SU-DHL-6 (cell line): ENCODE measurements at regions not wholly inside any gene's neighbourhood (a gene's known extent, or its start where the extent isn't known, plus 50 kb on each side); places are given as distances from the start of the nearest gene placed in this dataset.

Source experiments
- H2AFZ ChIP-seq: fragments of 200-600 bp; sonication (generic); 2 replicates; pipeline ENCODE4 v1.6.1; 2014; ENCODE audit warnings: low read depth, mild to moderate bottlenecking, moderate library complexity, mixed read lengths, antibody characterized with exemption, low read length; ENCODE audit not compliant: severe bottlenecking
- H3F3A ChIP-seq: fragments of 200-600 bp; shearing (Covaris generic); 2 replicates; pipeline ENCODE4 v1.6.0; 2016; ENCODE audit warnings: antibody characterized with exemption, mild to moderate bottlenecking; ENCODE audit not compliant: insufficient read depth
- H3K27ac ChIP-seq: fragments of 200-600 bp; sonication (generic); 2 replicates; pipeline ENCODE4 v1.5.1; 2016; ENCODE audit warnings: low read depth, mild to moderate bottlenecking, low read length, moderate library complexity, mixed read lengths
- H3K27me3 ChIP-seq: fragments of 200-600 bp; sonication (generic), shearing (Covaris generic); 2 replicates; pipeline ENCODE4 v1.6.0; 2014; ENCODE audit warnings: mild to moderate bottlenecking, low read length
- H3K36me3 ChIP-seq: fragments of 200-600 bp; sonication (generic); 2 replicates; pipeline ENCODE4 v1.6.1; 2014; ENCODE audit warnings: mild to moderate bottlenecking, low read length, mixed read lengths
- H3K4me2 ChIP-seq: fragments of 300-600, 200-600 bp; shearing (Covaris generic), sonication (generic); 2 replicates; pipeline ENCODE4 v1.6.0; 2014; ENCODE audit warnings: low read length, low read depth, mild to moderate bottlenecking; ENCODE audit not compliant: poor library complexity, severe bottlenecking
- H3K4me3 ChIP-seq: fragments of 200-600 bp; sonication (generic); 2 replicates; pipeline ENCODE4 v1.5.1; 2014; ENCODE audit warnings: antibody characterized with exemption, low read length, mild to moderate bottlenecking, mixed read lengths; ENCODE audit not compliant: insufficient read depth, poor library complexity, severe bottlenecking
- H3K79me2 ChIP-seq: fragments of 200-600 bp; sonication (generic); 2 replicates; pipeline ENCODE4 v1.6.1; 2014; ENCODE audit warnings: mild to moderate bottlenecking, low read length, moderate library complexity; ENCODE audit not compliant: insufficient read depth
- H3K9ac ChIP-seq: fragments of 200-600 bp; sonication (generic); 2 replicates; pipeline ENCODE4 v1.7.0; 2014; ENCODE audit warnings: mild to moderate bottlenecking, low read length
- H3K9me2 ChIP-seq: fragments of 200-600 bp; sonication (generic); replicated peaks from 2 replicates; pipeline ENCODE4 v1.6.1; 2014; ENCODE audit warnings: low read length; ENCODE audit not compliant: insufficient read depth
- H3K9me3 ChIP-seq: fragments of 200-600 bp; sonication (generic); 2 replicates; pipeline ENCODE4 v1.6.1; 2014; ENCODE audit warnings: low read length, mixed read lengths; ENCODE audit not compliant: insufficient read depth
- H4K20me1 ChIP-seq: fragments of 200-600 bp; sonication (generic); 2 replicates; pipeline ENCODE4 v1.6.1; 2014; ENCODE audit warnings: low read depth, mild to moderate bottlenecking, antibody characterized with exemption, low read length, moderate library complexity, mixed read lengths
- EZH2phosphoT487 ChIP-seq: fragments of 200-600 bp; sonication (generic), shearing (Covaris generic); conservative IDR thresholded peaks from 2 replicates; pipeline ENCODE4 v1.6.1; 2018; ENCODE audit warnings: mild to moderate bottlenecking, antibody characterized with exemption, low read length, moderate library complexity, mixed read lengths
- TF ChIP-seq, protein P1 (sequence below): fragments of 200-600 bp; sonication (generic); IDR thresholded peaks from one replicate; pipeline ENCODE4 v1.5.1; 2017; ENCODE audit warnings: antibody characterized with exemption, mild to moderate bottlenecking, low read length, moderate library complexity; ENCODE audit not compliant: insufficient read depth, poor library complexity, severe bottlenecking

- H2AFZ ChIP-seq, result no peak overlapping the region
- no peak overlapping the region for H3K9ac ChIP-seq
- no peaks in the 10 kb centered on the region for H3K27me3 ChIP-seq
- no peaks in the 10 kb centered on the region for H3K9me3 ChIP-seq
- TF ChIP-seq, protein P1, sequence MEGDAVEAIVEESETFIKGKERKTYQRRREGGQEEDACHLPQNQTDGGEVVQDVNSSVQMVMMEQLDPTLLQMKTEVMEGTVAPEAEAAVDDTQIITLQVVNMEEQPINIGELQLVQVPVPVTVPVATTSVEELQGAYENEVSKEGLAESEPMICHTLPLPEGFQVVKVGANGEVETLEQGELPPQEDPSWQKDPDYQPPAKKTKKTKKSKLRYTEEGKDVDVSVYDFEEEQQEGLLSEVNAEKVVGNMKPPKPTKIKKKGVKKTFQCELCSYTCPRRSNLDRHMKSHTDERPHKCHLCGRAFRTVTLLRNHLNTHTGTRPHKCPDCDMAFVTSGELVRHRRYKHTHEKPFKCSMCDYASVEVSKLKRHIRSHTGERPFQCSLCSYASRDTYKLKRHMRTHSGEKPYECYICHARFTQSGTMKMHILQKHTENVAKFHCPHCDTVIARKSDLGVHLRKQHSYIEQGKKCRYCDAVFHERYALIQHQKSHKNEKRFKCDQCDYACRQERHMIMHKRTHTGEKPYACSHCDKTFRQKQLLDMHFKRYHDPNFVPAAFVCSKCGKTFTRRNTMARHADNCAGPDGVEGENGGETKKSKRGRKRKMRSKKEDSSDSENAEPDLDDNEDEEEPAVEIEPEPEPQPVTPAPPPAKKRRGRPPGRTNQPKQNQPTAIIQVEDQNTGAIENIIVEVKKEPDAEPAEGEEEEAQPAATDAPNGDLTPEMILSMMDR, result no peak
- TF ChIP-seq EZH2phosphoT487, result no peak
- no peaks in the 10 kb centered on the region for H3K9me2 ChIP-seq
- H3K36me3 ChIP-seq, result no peaks in the 10 kb centered on the region; the same call in 1 of the 2 replicates
- no peaks in the 10 kb centered on the region for H4K20me1 ChIP-seq
- peaks cover 5% of the 10 kb centered on the region; the same call in 1 of the 2 replicates for H3F3A ChIP-seq
- H3K27ac ChIP-seq, result no peak overlapping the region
- no peak overlapping the region for H3K4me2 ChIP-seq
- no peak overlapping the region for H3K4me3 ChIP-seq
- 0 out of 2 replicates have a peak, but pooled peaks cover 7% of the 10 kb centered on the region for H3K79me2 ChIP-seq
These were observed 173.7 kb downstream of the KLF12 start for GRCh38 chr13:73960474-73960873.

DNA sequence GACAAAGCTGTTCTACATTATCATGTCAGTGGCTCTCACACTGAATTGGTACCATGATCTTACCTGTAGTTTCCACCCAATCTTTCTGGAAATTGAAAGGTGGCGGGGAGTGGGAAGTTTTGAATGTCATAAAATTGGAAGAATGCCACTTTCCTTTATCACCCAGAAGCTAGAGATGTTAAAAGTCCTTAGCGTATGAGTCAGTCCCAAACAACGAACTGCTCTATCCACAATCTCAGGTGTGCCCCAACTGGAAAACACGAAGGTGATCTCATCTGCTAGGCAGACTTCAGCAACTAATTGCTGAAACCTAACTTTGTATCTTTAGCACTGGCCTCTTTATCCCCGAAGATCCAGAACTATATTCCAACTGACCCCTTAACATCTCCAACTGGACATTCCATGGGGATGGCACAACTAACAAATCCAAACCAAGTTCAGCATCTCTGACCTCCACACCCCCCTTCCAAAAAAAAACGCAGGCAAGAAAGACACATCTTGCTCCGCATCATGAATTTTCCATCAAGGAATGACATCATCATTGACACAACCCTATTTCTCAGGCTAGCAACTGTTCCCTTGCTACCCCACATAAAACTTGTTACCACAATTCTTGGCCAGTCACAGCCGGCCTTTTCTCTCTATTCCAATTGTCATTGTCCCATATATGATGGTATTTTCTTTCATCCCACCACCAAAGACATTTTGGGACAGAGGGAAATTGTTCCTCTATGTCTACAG, 175.4 kb downstream of the KLF12 start:
- Histone ChIP-seq H3K36me3 (no peaks in the 10 kb centered on the region; the same call in 1 of the 2 replicates), H3K9me2 (no peaks in the 10 kb centered on the region), H3K27me3 (no peaks in the 10 kb centered on the region), H3K4me3 (no peak overlapping the region), H3K9me3 (no peaks in the 10 kb centered on the region), H4K20me1 (no peaks in the 10 kb centered on the region), H3F3A (peaks cover 13% of the 10 kb centered on the region; the same call in 1 of the 2 replicates), H3K9ac (no peak overlapping the region), H3K27ac (no peak overlapping the region), H2AFZ (no peak overlapping the region), H3K79me2 (no peaks in the 10 kb centered on the region), H3K4me2 (no peak overlapping the region)
- no peak for TF ChIP-seq EZH2phosphoT487
- TF ChIP-seq, protein P1, result no peak

- Histone ChIP-seq H3K9me3 (no peaks in the 10 kb centered on the region), H3K79me2 (no peaks in the 10 kb centered on the region), H3K4me3 (no peak overlapping the region), H2AFZ (no peak overlapping the region), H4K20me1 (no peaks in the 10 kb centered on the region), H3K27me3 (no peaks in the 10 kb centered on the region), H3K9me2 (no peaks in the 10 kb centered on the region), H3K9ac (no peak overlapping the region), H3K27ac (no peak overlapping the region), H3F3A (peaks cover 13% of the 10 kb centered on the region; the same call in 1 of the 2 replicates), H3K4me2 (no peak overlapping the region), H3K36me3 (no peaks in the 10 kb centered on the region; the same call in 1 of the 2 replicates)
- no peak for TF ChIP-seq EZH2phosphoT487
- TF ChIP-seq, protein P1, result no peak
These were observed 176.3 kb downstream of the KLF12 start for GRCh38 chr13:73957889-73958288.
